SK-N-SH (cell line): ENCODE measurements at regions not wholly inside any gene's neighbourhood (a gene's known extent, or its start where the extent isn't known, plus 50 kb on each side); places are given as distances from the start of the nearest gene placed in this dataset.

Experiments
- CTCF ChIA-PET: fragments of 300-600, 350-600 bp; formaldehyde crosslinking; extraction: SDS; loops from one replicate; lab custom pipeline; 2021; lab: Yijun Ruan, JAX
- POLR2A ChIA-PET: fragments of 350-600 bp; sonication (Branson Sonifier 250); formaldehyde crosslinking; extraction: SDS; loops from one replicate; lab custom pipeline; 2020; ENCODE audit warnings: antibody characterized with exemption, inconsistent platforms; lab: Yijun Ruan, JAX
- DNase-seq: peaks from one replicate; pipeline ENCODE4 v3.0.0; 2012
- H2AFZ ChIP-seq: fragments of 200-600 bp; sonication (generic); 2 replicates; pipeline ENCODE4 v1.8.1; 2016; ENCODE audit warnings: antibody characterized with exemption, mild to moderate bottlenecking, low read depth
- H3F3A ChIP-seq: fragments of 200-600 bp; sonication (generic); replicated peaks from 2 replicates; pipeline ENCODE3; 2016; ENCODE audit warnings: antibody characterized with exemption, mild to moderate bottlenecking; ENCODE audit not compliant: insufficient read depth
- H3K27ac ChIP-seq, 2 experiments: fragments of 200-500 bp in 1 of 2; fragments of 200-600 bp in 1 of 2; sonication (Bioruptor generic) in 1 of 2; sonication (generic), shearing (Covaris generic) in 1 of 2; 2 replicates each; pipeline versions ENCODE4 v1.5.1 to v1.6.1; 2014 to 2016; ENCODE audit warnings: low read depth in 2 of 2, inconsistent platforms in 1 of 2, low read length in 1 of 2, mild to moderate bottlenecking in 1 of 2, mixed read lengths in 1 of 2
- H3K27me3 ChIP-seq: fragments of 200-600 bp; sonication (generic), shearing (Covaris generic); 2 replicates; pipeline ENCODE4 v1.6.1; 2016; ENCODE audit warnings: mixed run types; ENCODE audit not compliant: insufficient read depth
- H3K36me3 ChIP-seq, 2 experiments: fragments of 200-500 bp in 1 of 2; fragments of 200-600 bp in 1 of 2; sonication (Bioruptor generic) in 1 of 2; sonication (generic) in 1 of 2; replicated peaks in 1 of 2; 2 replicates each; pipeline versions ENCODE3 to v1.5.1; 2014 to 2016; ENCODE audit warnings: low read length in 1 of 2, mild to moderate bottlenecking in 1 of 2; ENCODE audit not compliant: insufficient read depth in 2 of 2, control insufficient read depth in 1 of 2
- H3K4me1 ChIP-seq, 2 experiments: fragments of 200-500 bp in 1 of 2; fragments of 200-600 bp in 1 of 2; sonication (Bioruptor generic) in 1 of 2; sonication (generic), shearing (Covaris generic) in 1 of 2; 2 replicates each; pipeline versions ENCODE4 v1.5.1 to v1.6.1; 2014 to 2016; ENCODE audit warnings: low read depth in 1 of 2, low read length in 1 of 2, mixed run types in 1 of 2; ENCODE audit not compliant: insufficient read depth in 2 of 2, control insufficient read depth in 1 of 2
- H3K4me2 ChIP-seq: fragments of 200-600 bp; sonication (generic), shearing (Covaris generic); 2 replicates; pipeline ENCODE4 v1.6.1; 2017; ENCODE audit warnings: mixed run types
- H3K4me3 ChIP-seq, 2 experiments: fragments of 200-500 bp in 1 of 2; fragments of 200-600 bp in 1 of 2; sonication (Bioruptor generic) in 1 of 2; sonication (generic), shearing (Covaris generic) in 1 of 2; 2 replicates each; pipeline versions ENCODE4 v1.5.1 to v1.8.1; 2014 to 2016; ENCODE audit warnings: low read depth in 2 of 2, inconsistent platforms in 1 of 2, low read length in 1 of 2, mild to moderate bottlenecking in 1 of 2, mixed read lengths in 1 of 2, moderate library complexity in 1 of 2
- H3K79me2 ChIP-seq: fragments of 200-600 bp; sonication (generic); 2 replicates; pipeline ENCODE4 v1.8.1; 2017; ENCODE audit warnings: mild to moderate bottlenecking; ENCODE audit not compliant: insufficient read depth
- H3K9ac ChIP-seq: fragments of 200-600 bp; sonication (generic); 2 replicates; pipeline ENCODE4 v1.6.1; 2017; ENCODE audit warnings: mixed run types
- H3K9me2 ChIP-seq: fragments of 200-600 bp; sonication (generic); 2 replicates; pipeline ENCODE4 v1.6.1; 2017; ENCODE audit warnings: mixed run types
- H3K9me3 ChIP-seq: fragments of 200-600 bp; sonication (generic); 2 replicates; pipeline ENCODE4 v1.6.1; 2017; ENCODE audit warnings: mixed run types, mild to moderate bottlenecking, moderate library complexity
- H4K20me1 ChIP-seq: fragments of 200-600 bp; sonication (generic); 2 replicates; pipeline ENCODE4 v1.6.1; 2017; ENCODE audit warnings: mild to moderate bottlenecking, mixed run types; ENCODE audit not compliant: insufficient read depth
- CHD2 ChIP-seq: fragments of 150-350 bp; IDR thresholded peaks from 2 replicates; pipeline ENCODE4 v1.6.1; 2018; ENCODE audit warnings: low read length; ENCODE audit not compliant: partially characterized antibody
- EP300 ChIP-seq, 2 experiments: IDR thresholded peaks; 2 replicates each; pipeline versions ENCODE4 v1.4.0 to v1.6.1; 2012; ENCODE audit warnings: borderline replicate concordance in 1 of 2, low read depth in 1 of 2, low read length in 1 of 2
- GABPA ChIP-seq: IDR thresholded peaks from 2 replicates; pipeline ENCODE4 v1.4.0; 2012; ENCODE audit warnings: low read depth, mild to moderate bottlenecking
- GATA2 ChIP-seq: sonication (generic); formaldehyde crosslinking; IDR thresholded peaks from 2 replicates; pipeline ENCODE4 v1.5.0; 2020; ENCODE audit warnings: mild to moderate bottlenecking, missing genetic modification reagents
- MEF2A ChIP-seq: IDR thresholded peaks from 2 replicates; pipeline ENCODE4 v1.4.0; 2012; ENCODE audit warnings: low read depth, borderline replicate concordance
- RCOR1 ChIP-seq: fragments of 150-350 bp; IDR thresholded peaks from 2 replicates; pipeline ENCODE4 v1.6.1; 2017; ENCODE audit warnings: antibody characterized with exemption, low read length
- RFX5 ChIP-seq: IDR thresholded peaks from 2 replicates; pipeline ENCODE4 v1.6.1; 2012; ENCODE audit warnings: mild to moderate bottlenecking, improper control_type of control experiment, low read length
- RXRA ChIP-seq: IDR thresholded peaks from 2 replicates; pipeline ENCODE4 v1.4.0; 2012; ENCODE audit warnings: low read depth, mild to moderate bottlenecking, borderline replicate concordance
- WGBS: methylation state at CpG from one replicate; pipeline ENCODE4 v1.1.6; 2017; ENCODE audit warnings: low lambda C conversion rate; 5-methylcytosine and 5-hydroxymethylcytosine counted together
- TF ChIP-seq, protein P1 (sequence below): IDR thresholded peaks from 2 replicates; pipeline ENCODE4 v1.4.0; 2012; ENCODE audit warnings: low read depth, borderline replicate concordance

GRCh38 chr5:159555084-159555483, 224.8 kb upstream of the IL12B start:
- H3K4me2 ChIP-seq, result no peak overlapping the region
- no peak overlapping the region for H2AFZ ChIP-seq
- TF ChIP-seq, protein P1, sequence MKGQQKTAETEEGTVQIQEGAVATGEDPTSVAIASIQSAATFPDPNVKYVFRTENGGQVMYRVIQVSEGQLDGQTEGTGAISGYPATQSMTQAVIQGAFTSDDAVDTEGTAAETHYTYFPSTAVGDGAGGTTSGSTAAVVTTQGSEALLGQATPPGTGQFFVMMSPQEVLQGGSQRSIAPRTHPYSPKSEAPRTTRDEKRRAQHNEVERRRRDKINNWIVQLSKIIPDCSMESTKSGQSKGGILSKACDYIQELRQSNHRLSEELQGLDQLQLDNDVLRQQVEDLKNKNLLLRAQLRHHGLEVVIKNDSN, result no peak
- TF ChIP-seq RFX5, result no peak
- no peak for TF ChIP-seq MEF2A
- no peak for TF ChIP-seq CHD2
- no peak for TF ChIP-seq RXRA
- no peak for TF ChIP-seq GATA2
- no peaks in the 10 kb centered on the region; the same call in 1 of the 2 replicates for H3K27me3 ChIP-seq
- no peaks in the 10 kb centered on the region for H3K4me1 ChIP-seq
- H3F3A ChIP-seq, result no peaks in the 10 kb centered on the region
- DNase-seq, result no peak
- POLR2A ChIA-PET, result no interaction called here
- H3K36me3 ChIP-seq, result no peaks in the 10 kb centered on the region
- no peaks in the 10 kb centered on the region for H3K9me3 ChIP-seq
- no peaks in the 10 kb centered on the region for H4K20me1 ChIP-seq
- CTCF ChIA-PET, result no interaction called here
- H3K9me2 ChIP-seq, result no peaks in the 10 kb centered on the region
- no peaks in the 10 kb centered on the region for H3K79me2 ChIP-seq
- H3K27ac ChIP-seq, result no peak overlapping the region
- WGBS, result 3% methylated on average over 1 of the region's 1 CpG
- no peak overlapping the region for H3K9ac ChIP-seq
- no peak overlapping the region for H3K4me3 ChIP-seq

DNA sequence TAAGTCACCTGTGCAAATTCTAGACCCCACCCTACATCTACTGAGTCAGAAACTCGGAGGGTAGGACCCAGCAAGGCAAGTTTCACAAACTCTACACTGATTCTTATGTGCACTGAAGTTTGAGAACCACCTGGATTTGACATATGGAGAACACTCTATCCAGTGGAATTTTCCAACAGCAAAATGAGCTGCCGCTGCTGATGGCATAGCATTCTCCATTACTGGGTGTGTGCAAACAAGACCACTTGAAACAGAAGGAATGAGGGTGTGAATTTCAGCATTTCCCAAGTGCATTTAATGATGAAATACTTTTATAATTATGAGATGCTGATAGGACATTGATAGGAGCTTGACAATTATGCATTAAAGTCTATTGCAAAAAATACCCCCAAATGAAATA, 229.1 kb upstream of the IL12B start:
- WGBS, result 53% methylated on average over 2 of the region's 2 CpGs
- Histone ChIP-seq H3F3A (no peaks in the 10 kb centered on the region), H3K4me3 (no peak overlapping the region), H3K9me3 (no peaks in the 10 kb centered on the region), H3K27ac (no peak overlapping the region), H3K27me3 (no peaks in the 10 kb centered on the region; the same call in 1 of the 2 replicates), H3K4me2 (no peak overlapping the region), H3K4me1 (no peaks in the 10 kb centered on the region), H3K9ac (no peak overlapping the region), H2AFZ (no peak overlapping the region), H3K36me3 (no peaks in the 10 kb centered on the region), H3K79me2 (no peaks in the 10 kb centered on the region), H4K20me1 (no peaks in the 10 kb centered on the region), H3K9me2 (no peaks in the 10 kb centered on the region)
- TF ChIP-seq EP300 (IDR thresholded peaks at IDR 0.05; ENCODE audit: borderline replicate concordance in 1 of 2, low read depth in 1 of 2, low read length in 1 of 2), result no peak
- TF ChIP-seq RCOR1, result no peak
- ChIA-PET POLR2A (no interaction called here), CTCF (interaction anchor here (1.0 kb wide), 1 partner anchor 10 kb away, joined by 3 read pairs; no protein-coding TSS in a partner anchor)
- no peak for DNase-seq

DNA sequence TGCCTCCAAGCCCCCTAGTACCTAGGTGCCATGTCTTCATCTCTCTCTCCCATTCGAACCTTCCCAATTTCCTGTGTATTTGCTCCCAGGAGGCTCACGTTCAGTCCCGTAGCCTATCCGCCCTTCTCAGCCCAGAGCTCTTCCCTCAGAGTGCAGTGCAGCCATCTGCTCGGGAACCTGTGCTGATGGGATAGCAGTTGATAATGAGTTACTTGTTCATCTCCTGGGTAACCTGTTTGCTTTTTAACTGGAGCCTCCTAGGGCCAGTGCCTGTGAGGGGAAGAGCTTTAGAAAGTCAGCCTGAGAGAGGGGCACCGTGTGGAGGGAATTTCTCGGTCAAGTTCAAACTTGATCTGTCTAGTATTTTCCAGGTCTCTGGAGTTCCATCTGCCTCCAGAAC, 229.8 kb upstream of the IL12B start:
- Histone ChIP-seq H4K20me1 (no peaks in the 10 kb centered on the region), H3K4me1 (no peaks in the 10 kb centered on the region), H3K9ac (no peak overlapping the region), H2AFZ (no peak overlapping the region), H3K27me3 (no peaks in the 10 kb centered on the region; the same call in 1 of the 2 replicates), H3K79me2 (no peaks in the 10 kb centered on the region), H3K36me3 (no peaks in the 10 kb centered on the region), H3K4me2 (no peak overlapping the region), H3F3A (no peaks in the 10 kb centered on the region), H3K4me3 (no peak overlapping the region), H3K27ac (no peak overlapping the region), H3K9me3 (no peaks in the 10 kb centered on the region), H3K9me2 (no peaks in the 10 kb centered on the region)
- ChIA-PET POLR2A (no interaction called here), CTCF (interaction anchor here (1.0 kb wide), 1 partner anchor 11 kb away, joined by 3 read pairs; no protein-coding TSS in a partner anchor)
- 52% methylated on average over 5 of the region's 7 CpGs for WGBS
- TF ChIP-seq GABPA, result no peak
- no peak for DNase-seq
